IMR-90 (cell line): ENCODE measurements at regions not wholly inside any gene's neighbourhood (a gene's known extent, or its start where the extent isn't known, plus 50 kb on each side); places are given as distances from the start of the nearest gene placed in this dataset.

ENCODE experiments used
- ATAC-seq: fragments of 200-7000 bp; cut with Tn5 transposase; 2 replicates; pipeline ENCODE4 v1.9.1; 2020; ENCODE audit warnings: low read depth, mild to moderate bottlenecking, moderate library complexity
- BruUV-seq: library from RNA; stranded (reverse); fragments of 400-500 nt; replicated peaks from 2 replicates; lab custom pipeline; 2021; lab: Mats Ljungman, UMichigan
- CTCF ChIA-PET: fragments of 300-600 bp; formaldehyde crosslinking; extraction: SDS; loops from one replicate; lab custom pipeline; 2021; ENCODE audit warnings: antibody characterized with exemption; lab: Yijun Ruan, JAX
- POLR2A ChIA-PET: fragments of 300-600 bp; sonication (Branson Sonifier 250); formaldehyde crosslinking; loops from one replicate; lab custom pipeline; 2022; ENCODE audit warnings: antibody characterized with exemption; ENCODE audit not compliant: unreplicated experiment; lab: Charles Lee
- DNase-seq: peaks from one replicate; pipeline ENCODE4 v3.0.0; 2013
- H2AFZ ChIP-seq: replicated peaks from 2 replicates; pipeline ENCODE3; 2013; ENCODE audit warnings: low read length, mild to moderate bottlenecking; ENCODE audit not compliant: poor library complexity
- H2AK5ac ChIP-seq: 2 replicates; pipeline ENCODE4 v1.6.1; 2013; ENCODE audit warnings: low read depth, low read length, inconsistent platforms
- H2AK9ac ChIP-seq: replicated peaks from 2 replicates; pipeline ENCODE3; 2013; ENCODE audit warnings: mild to moderate bottlenecking, low read depth, low read length, moderate library complexity; ENCODE audit not compliant: poor library complexity
- H2BK120ac ChIP-seq: 2 replicates; pipeline ENCODE4 v1.6.1; 2013; ENCODE audit warnings: low read depth, low read length, inconsistent platforms
- H2BK15ac ChIP-seq: 3 replicates; pipeline ENCODE4 v1.6.1; 2013; ENCODE audit warnings: low read depth, low read length, inconsistent platforms
- H2BK20ac ChIP-seq: 2 replicates; pipeline ENCODE4 v1.6.1; 2013; ENCODE audit warnings: low read depth, mild to moderate bottlenecking, inconsistent platforms, low read length, moderate library complexity
- H2BK5ac ChIP-seq: 2 replicates; pipeline ENCODE4 v1.6.1; 2013; ENCODE audit warnings: mild to moderate bottlenecking, low read depth, low read length, inconsistent platforms; ENCODE audit not compliant: poor library complexity, severe bottlenecking
- H3K14ac ChIP-seq: replicated peaks from 2 replicates; pipeline ENCODE4 v1.6.1; 2013; ENCODE audit warnings: low read depth, low read length, inconsistent platforms
- H3K18ac ChIP-seq: 2 replicates; pipeline ENCODE4 v1.6.1; 2013; ENCODE audit warnings: low read depth, low read length, control low read depth
- H3K23ac ChIP-seq: 2 replicates; pipeline ENCODE4 v1.6.1; 2013; ENCODE audit warnings: low read depth, low read length, inconsistent platforms
- H3K27ac ChIP-seq: 2 replicates; pipeline ENCODE4 v1.5.1; 2013; ENCODE audit warnings: mild to moderate bottlenecking, control low read depth, low read length; ENCODE audit not compliant: insufficient read depth
- H3K27me3 ChIP-seq: 2 replicates; pipeline ENCODE4 v1.6.1; 2013; ENCODE audit warnings: low read length; ENCODE audit not compliant: control insufficient read depth, insufficient read depth
- H3K36me3 ChIP-seq: 2 replicates; pipeline ENCODE4 v1.6.1; 2013; ENCODE audit warnings: low read length, mixed read lengths; ENCODE audit not compliant: control insufficient read depth, insufficient read depth
- H3K4ac ChIP-seq: 2 replicates; pipeline ENCODE4 v1.6.1; 2013; ENCODE audit warnings: low read depth, low read length, inconsistent platforms
- H3K4me1 ChIP-seq: 2 replicates; pipeline ENCODE4 v1.6.1; 2013; ENCODE audit warnings: low read length, mixed read lengths; ENCODE audit not compliant: control insufficient read depth, insufficient read depth
- H3K4me2 ChIP-seq: 2 replicates; pipeline ENCODE4 v1.6.1; 2013; ENCODE audit warnings: low read depth, mild to moderate bottlenecking, control low read depth, low read length, moderate library complexity
- H3K4me3 ChIP-seq: 2 replicates; pipeline ENCODE4 v1.5.1; 2013; ENCODE audit warnings: low read depth, mild to moderate bottlenecking, control low read depth, low read length, moderate library complexity; ENCODE audit not compliant: insufficient read depth
- H3K56ac ChIP-seq: 2 replicates; pipeline ENCODE4 v1.6.1; 2013; ENCODE audit warnings: low read length, inconsistent platforms; ENCODE audit not compliant: insufficient read depth; ENCODE audit errors: extremely low read depth
- H3K79me1 ChIP-seq, 2 experiments: 2 replicates each; pipeline ENCODE4 v1.6.1; 2013; ENCODE audit warnings: low read length in 2 of 2, inconsistent platforms in 1 of 2, low read depth in 1 of 2
- H3K9ac ChIP-seq: 2 replicates; pipeline ENCODE4 v1.6.1; 2013; ENCODE audit warnings: low read depth, low read length, control low read depth
- H3K9me1 ChIP-seq: 2 replicates; pipeline ENCODE4 v1.6.1; 2013; ENCODE audit warnings: low read length, inconsistent platforms; ENCODE audit not compliant: insufficient read depth
- H3K9me3 ChIP-seq: 2 replicates; pipeline ENCODE4 v1.6.1; 2013; ENCODE audit warnings: low read length; ENCODE audit not compliant: control insufficient read depth, insufficient read depth
- H4K20me1 ChIP-seq: 2 replicates; pipeline ENCODE4 v1.6.1; 2013; ENCODE audit warnings: low read length, inconsistent platforms; ENCODE audit not compliant: insufficient read depth
- H4K5ac ChIP-seq: 2 replicates; pipeline ENCODE4 v1.6.1; 2013; ENCODE audit warnings: mild to moderate bottlenecking, low read depth, low read length, control low read depth
- H4K8ac ChIP-seq, 2 experiments: 2 replicates each; pipeline ENCODE4 v1.6.1; 2013; ENCODE audit warnings: low read depth in 2 of 2, low read length in 2 of 2, control low read depth in 1 of 2, inconsistent platforms in 1 of 2
- H4K91ac ChIP-seq: 2 replicates; pipeline ENCODE4 v1.6.1; 2013; ENCODE audit warnings: low read depth, low read length, inconsistent platforms; ENCODE audit not compliant: insufficient read depth
- CTCF ChIP-seq: conservative IDR thresholded peaks from 2 replicates; pipeline ENCODE4 v1.5.1; 2012; ENCODE audit warnings: mild to moderate bottlenecking, low read depth, low read length, improper control_type of control experiment
- MAFK ChIP-seq: IDR thresholded peaks from 2 replicates; pipeline ENCODE4 v1.6.1; 2012; ENCODE audit warnings: low read depth, low read length, improper control_type of control experiment
- WGBS, 2 experiments: methylation state at CpG; one replicate each; pipeline versions ENCODE4 v1.1.5 to v1.1.7; 2013; ENCODE audit warnings: missing lambda C conversion rate in 2 of 2; ENCODE audit not compliant: insufficient read length in 1 of 2; ENCODE audit errors: extremely low coverage in 2 of 2; 5-methylcytosine and 5-hydroxymethylcytosine counted together
- dilution Hi-C: fragments of 300-500 bp; cut with HindIII; formaldehyde crosslinking; loops from one replicate; pipeline ENCODE4 v1.14.3; 2018; ENCODE audit warnings: low sequenced_read_pairs; ENCODE audit not compliant: unreplicated experiment
- in situ Hi-C: fragments of 300-500 bp; cut with MboI; formaldehyde crosslinking; loops from 3 replicates; pipeline ENCODE4 v1.14.3; 2019; ENCODE audit warnings: low sequenced_read_pairs, inconsistent platforms, mixed read lengths
- intact Hi-C: fragments of 100-400 bp; cut with micrococcal nuclease; formaldehyde crosslinking; loops from 2 replicates; pipeline ENCODE4 v1.10.0; 2022

- Histone ChIP-seq H4K5ac (no peak overlapping the region), H3K79me1 (no peaks in the 10 kb centered on the region), H3K4me2 (no peak overlapping the region), H3K18ac (no peak overlapping the region), H4K8ac (no peak overlapping the region), H3K4me3 (no peak overlapping the region), H2BK15ac (no peak overlapping the region), H3K9me3 (no peaks in the 10 kb centered on the region), H3K14ac (no peak overlapping the region), H2AK9ac (no peak overlapping the region), H3K36me3 (no peaks in the 10 kb centered on the region), H4K91ac (no peak overlapping the region), H2BK5ac (no peak overlapping the region), H3K9ac (no peak overlapping the region), H3K27me3 (peaks cover 22% of the 10 kb centered on the region), H3K56ac (no peak overlapping the region), H3K4ac (no peak overlapping the region), H2BK20ac (no peak overlapping the region), H2AK5ac (no peak overlapping the region), H2AFZ (no peak overlapping the region), H4K20me1 (no peaks in the 10 kb centered on the region), H3K9me1 (peaks cover 8% of the 10 kb centered on the region), H2BK120ac (no peak overlapping the region), H3K27ac (no peak overlapping the region), H3K23ac (no peak overlapping the region), H3K4me1 (peaks cover 10% of the 10 kb centered on the region)
- no peak for ATAC-seq
- DNase-seq = no peak
- dilution Hi-C loops = no loop called here
- BruUV-seq = no TSS peak
- WGBS, 2 experiments = 85% methylated on average over 4 of the region's 19 CpGs; no CpG with 5 or more reads in 1 of the 2 experiments
- intact Hi-C loops = loop anchor here (1.0 to 2.0 kb wide), 2 partner anchors 21 to 30 kb away; no protein-coding TSS in a partner anchor
- no peak for TF ChIP-seq CTCF
- TF ChIP-seq MAFK = 0 out of 2 replicates have a peak, but pooled peaks have one; percentile 12
- ChIA-PET CTCF (interaction anchor here (0.7 to 1.3 kb wide), 2 partner anchors 8 to 24 kb away, joined by 3 to 5 read pairs; no protein-coding TSS in a partner anchor), POLR2A (no interaction called here)
- in situ Hi-C loops = no loop called here
Observed at GRCh38 chr17:83159204-83160049, 80.0 kb downstream of the METRNL start.
